ENCODE measurements at regions not wholly inside any gene's neighbourhood (a gene's known extent, or its start where the extent isn't known, plus 50 kb on each side); places are given as distances from the start of the nearest gene placed in this dataset.
"Not testable (repeated sequence)": the region's sequence is repeated elsewhere in the genome, so short reads cannot be mapped to it uniquely, and the experiment has no call there.

GRCh38 chr5:127133071-127133470 lies 59.8 kb upstream of the C5orf63 start:
- DNase-seq = no peak

- DNase-seq = no peak
Measured at GRCh38 chr5:127136908-127137307, 63.6 kb upstream of the C5orf63 start.

GRCh38 chr5:127143722-127144121 lies 70.4 kb upstream of the C5orf63 start:
- no peak for DNase-seq

- DNase-seq = no peak
Measured at GRCh38 chr5:127153031-127153430, 79.7 kb upstream of the C5orf63 start.

GRCh38 chr5:127153521-127153920 lies 80.2 kb upstream of the C5orf63 start:
- DNase-seq = no peak

GRCh38 chr5:127163750-127164149 lies 90.4 kb upstream of the C5orf63 start:
- no peak for DNase-seq

GRCh38 chr5:127170918-127171600 lies 97.8 kb upstream of the C5orf63 start:
- DNase-seq = no peak

GRCh38 chr5:127176769-127177168 lies 103.5 kb upstream of the C5orf63 start:
- DNase-seq = no peak

GRCh38 chr5:127182631-127183030 lies 108.0 kb upstream of the MEGF10 start:
- not testable (repeated sequence) for DNase-seq

- DNase-seq = no peak
Measured at GRCh38 chr5:127183332-127183731, 107.3 kb upstream of the MEGF10 start.

- no peak for DNase-seq
Measured at GRCh38 chr5:127184851-127185250, 105.7 kb upstream of the MEGF10 start.

- no peak for DNase-seq
Measured at GRCh38 chr5:127186657-127187056, 103.9 kb upstream of the MEGF10 start.

- no peak for DNase-seq
Measured at GRCh38 chr5:127187706-127188105, 102.9 kb upstream of the MEGF10 start.

- no peak for DNase-seq
Measured at GRCh38 chr5:127192150-127192549, 98.4 kb upstream of the MEGF10 start.

GRCh38 chr5:127192836-127193338 lies 97.7 kb upstream of the MEGF10 start:
- no peak for DNase-seq

- no peak for DNase-seq
Measured at GRCh38 chr5:127196042-127196441, 94.6 kb upstream of the MEGF10 start.

GRCh38 chr5:127197402-127198167 lies 93.0 kb upstream of the MEGF10 start:
- DNase-seq = not testable (repeated sequence)

GRCh38 chr5:127202738-127203137 lies 87.9 kb upstream of the MEGF10 start:
- not testable (repeated sequence) for DNase-seq

GRCh38 chr5:127203818-127204217 lies 86.8 kb upstream of the MEGF10 start:
- DNase-seq = no peak

- DNase-seq = no peak
Measured at GRCh38 chr5:127205147-127205546, 85.4 kb upstream of the MEGF10 start.

GRCh38 chr5:127206320-127207113 lies 84.1 kb upstream of the MEGF10 start:
- no peak for DNase-seq

- DNase-seq = no peak
Measured at GRCh38 chr5:127210042-127210441, 80.6 kb upstream of the MEGF10 start.

GRCh38 chr5:127213231-127213630 lies 77.4 kb upstream of the MEGF10 start:
- no peak for DNase-seq
